Stomach (tissue), 4 donors: ENCODE measurements at regions not wholly inside any gene's neighbourhood (a gene's known extent, or its start where the extent isn't known, plus 50 kb on each side); places are given as distances from the start of the nearest gene placed in this dataset.

Experiments used
- CTCF ChIP-seq, 7 experiments: fragments of 450-650 bp in 4 of 7; fragments of 200-600 bp in 3 of 7; sonication (generic) in 3 of 7; IDR thresholded peaks; one replicate each; pipeline ENCODE4 v1.5.1; 2016 to 2019; ENCODE audit warnings: antibody characterized with exemption in 7 of 7, control low read depth in 2 of 7, mild to moderate bottlenecking in 1 of 7
- POLR2AphosphoS5 ChIP-seq, 3 donors: sonication (generic); formaldehyde crosslinking; IDR thresholded peaks; one replicate each; pipeline ENCODE4 v1.6.1; 2016; ENCODE audit warnings: antibody characterized with exemption in 3 of 3

GRCh38 chr20:54347166-54347833, 128.1 kb upstream of the DOK5 start:
- TF ChIP-seq CTCF (IDR thresholded peaks at IDR 0.05) (no peak), POLR2AphosphoS5 (IDR thresholded peaks at IDR 0.05) (no peak)
